Naive B cell (primary cell): ENCODE measurements at regions not wholly inside any gene's neighbourhood (a gene's known extent, or its start where the extent isn't known, plus 50 kb on each side); places are given as distances from the start of the nearest gene placed in this dataset.

Experiments
- ATAC-seq, 2 donors: fragments of 150-1000 bp; cut with Tn5 transposase; 2 replicates each; pipeline ENCODE4 v1.10.0; 2021; ENCODE audit warnings: low read depth in 2 of 2, mild to moderate bottlenecking in 2 of 2, moderate library complexity in 2 of 2
- DNase-seq: peaks from one replicate; pipeline ENCODE4 v3.0.0; 2022
- H3K27ac Mint-ChIP-seq, 6 donors: one replicate each; pipeline ENCODE4 v1.8.0; 2020 to 2022; ENCODE audit warnings: mild to moderate bottlenecking in 6 of 6, mixed read lengths in 6 of 6, moderate library complexity in 5 of 6, inconsistent platforms in 2 of 6
- H3K27me3 Mint-ChIP-seq, 3 donors: one replicate each; pipeline ENCODE4 v1.8.0; 2021 to 2022; ENCODE audit warnings: mixed read lengths in 3 of 3, mild to moderate bottlenecking in 1 of 3
- H3K36me3 Mint-ChIP-seq, 2 donors: one replicate each; pipeline ENCODE4 v1.8.0; 2020 to 2022; ENCODE audit warnings: mixed read lengths in 2 of 2, inconsistent platforms in 1 of 2, mild to moderate bottlenecking in 1 of 2
- H3K4me1 Mint-ChIP-seq, 3 donors: one replicate each; pipeline ENCODE4 v1.8.0; 2020 to 2022; ENCODE audit warnings: mixed read lengths in 3 of 3, inconsistent platforms in 1 of 3, mild to moderate bottlenecking in 1 of 3, moderate library complexity in 1 of 3
- H3K4me3 Mint-ChIP-seq, 8 donors: one replicate each; pipeline ENCODE4 v1.8.0; 2020 to 2022; ENCODE audit warnings: mild to moderate bottlenecking in 8 of 8, mixed read lengths in 8 of 8, moderate library complexity in 8 of 8, inconsistent platforms in 2 of 8
- H3K9me3 Mint-ChIP-seq, 7 donors: one replicate each; pipeline ENCODE4 v1.8.0; 2020 to 2022; ENCODE audit warnings: mixed read lengths in 7 of 7, mild to moderate bottlenecking in 5 of 7, inconsistent platforms in 2 of 7, moderate library complexity in 1 of 7

DNA sequence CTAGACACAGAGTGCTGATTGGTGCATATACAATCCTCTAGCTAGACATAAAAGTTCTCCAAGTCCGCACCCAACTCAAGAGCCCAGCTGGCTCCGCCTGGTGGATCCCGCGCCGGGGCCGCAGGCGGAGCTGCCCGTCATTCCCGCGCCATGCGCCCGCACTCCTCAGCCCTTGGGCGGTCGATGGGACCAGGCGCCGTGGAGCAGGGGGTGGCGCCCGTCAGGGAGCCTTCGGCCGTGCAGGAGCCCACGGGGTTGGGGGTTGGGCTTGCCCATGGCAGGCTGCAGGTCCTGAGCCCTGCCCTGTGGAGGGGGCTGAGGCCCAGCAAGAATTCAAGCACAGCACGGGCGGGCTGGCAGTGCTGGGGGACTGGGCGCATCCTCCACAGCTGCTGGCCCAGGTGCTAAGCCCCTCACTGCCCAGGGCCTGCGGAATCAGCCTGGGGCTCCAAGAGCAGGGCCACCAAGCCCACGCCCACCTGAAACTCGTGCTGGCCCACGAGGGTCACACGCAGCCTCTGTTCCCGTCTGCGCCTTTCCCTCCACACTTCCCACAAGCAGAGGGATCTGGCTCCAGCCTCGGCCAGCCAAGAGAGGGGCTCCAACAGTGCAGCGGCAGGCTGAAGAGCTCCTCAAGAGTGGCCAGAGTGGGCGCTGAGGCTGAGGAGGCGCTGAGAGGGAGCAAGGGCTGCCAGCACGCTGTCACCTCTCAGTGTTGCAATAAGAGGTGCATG is 604.2 kb upstream of the POM121L12 start:
- DNase-seq (no peak), ATAC-seq (no peak)
- no peak overlapping the region for H3K4me3 Mint-ChIP-seq
- no peaks in the 10 kb centered on the region for H3K36me3 Mint-ChIP-seq
- no peaks in the 10 kb centered on the region for H3K27me3 Mint-ChIP-seq
- H3K4me1 Mint-ChIP-seq, result no peaks in the 10 kb centered on the region
- peaks cover 5 to 22% (median 15%) of the 10 kb centered on the region in 7 donors for H3K9me3 Mint-ChIP-seq
- H3K27ac Mint-ChIP-seq, result no peak overlapping the region

- no peak overlapping the region for H3K27ac Mint-ChIP-seq
Observed at GRCh38 chr7:52423251-52423650, 612.2 kb upstream of the POM121L12 start.

GRCh38 chr7:52413051-52413450 is 622.4 kb upstream of the POM121L12 start:
- no peak for ATAC-seq
- Mint-ChIP-seq H3K36me3 (no peaks in the 10 kb centered on the region), H3K4me3 (no peak overlapping the region), H3K4me1 (no peaks in the 10 kb centered on the region), H3K27ac (no peak overlapping the region), H3K9me3 (peaks cover 0 to 10% (median 4%) of the 10 kb centered on the region in 7 donors), H3K27me3 (no peaks in the 10 kb centered on the region)
- no peak for DNase-seq

More at GRCh38 chr7:52423251-52423650, 612.2 kb upstream of the POM121L12 start:
- no peaks in the 10 kb centered on the region for H3K27me3 Mint-ChIP-seq
- peaks cover 0 to 8% (median 0%) of the 10 kb centered on the region in 7 donors for H3K9me3 Mint-ChIP-seq
- no peaks in the 10 kb centered on the region for H3K36me3 Mint-ChIP-seq
- H3K4me1 Mint-ChIP-seq, result no peaks in the 10 kb centered on the region
- DNase-seq (no peak), ATAC-seq (no peak)
- no peak overlapping the region for H3K4me3 Mint-ChIP-seq

GRCh38 chr7:52410032-52410431 is 625.4 kb upstream of the POM121L12 start:
- ATAC-seq (no peak), DNase-seq (no peak)
- no peaks in the 10 kb centered on the region for H3K4me1 Mint-ChIP-seq
- no peaks in the 10 kb centered on the region for H3K27me3 Mint-ChIP-seq
- no peak overlapping the region for H3K4me3 Mint-ChIP-seq
- H3K27ac Mint-ChIP-seq, result no peak overlapping the region
- H3K9me3 Mint-ChIP-seq, result peaks cover 0 to 5% (median 4%) of the 10 kb centered on the region in 7 donors
- H3K36me3 Mint-ChIP-seq, result no peaks in the 10 kb centered on the region

- Mint-ChIP-seq H3K27me3 (no peaks in the 10 kb centered on the region), H3K4me3 (no peak overlapping the region), H3K9me3 (peaks cover 0 to 7% (median 3%) of the 10 kb centered on the region in 7 donors), H3K4me1 (no peaks in the 10 kb centered on the region), H3K36me3 (no peaks in the 10 kb centered on the region), H3K27ac (no peak overlapping the region)
- DNase-seq (no peak), ATAC-seq (no peak)
Observed at GRCh38 chr7:52406808-52407207, 628.6 kb upstream of the POM121L12 start.

GRCh38 chr7:52382731-52383130 is 652.7 kb upstream of the POM121L12 start:
- no peaks in the 10 kb centered on the region for H3K27me3 Mint-ChIP-seq
- H3K4me3 Mint-ChIP-seq, result no peak overlapping the region
- H3K36me3 Mint-ChIP-seq, result no peaks in the 10 kb centered on the region
- ATAC-seq (no peak), DNase-seq (no peak)
- no peaks in the 10 kb centered on the region for H3K4me1 Mint-ChIP-seq
- H3K9me3 Mint-ChIP-seq, result peaks cover 3 to 22% (median 4%) of the 10 kb centered on the region in 7 donors
- no peak overlapping the region for H3K27ac Mint-ChIP-seq

DNA sequence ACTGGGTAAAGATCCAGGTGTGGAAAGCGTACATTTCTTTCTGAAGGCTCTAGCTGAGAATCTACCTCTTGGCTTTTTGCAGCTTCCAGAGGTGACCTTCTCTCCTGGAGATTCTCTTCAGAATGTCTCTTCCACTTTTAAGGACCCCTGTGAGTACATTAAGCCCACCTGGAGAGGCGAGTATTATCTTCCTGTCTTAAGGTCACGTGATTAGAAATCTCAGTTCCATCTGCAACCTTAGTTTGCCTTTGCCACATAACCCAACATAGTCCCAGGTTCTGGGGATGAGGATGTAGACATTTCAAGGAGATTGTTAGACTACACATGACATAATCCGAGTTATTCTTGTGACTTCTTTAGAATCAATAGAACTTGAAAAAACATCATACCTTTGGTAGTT is 665.5 kb upstream of the POM121L12 start:
- Mint-ChIP-seq H3K4me1 (no peaks in the 10 kb centered on the region), H3K9me3 (peaks cover 3 to 18% (median 7%) of the 10 kb centered on the region in 7 donors), H3K27me3 (no peaks in the 10 kb centered on the region), H3K27ac (no peak overlapping the region), H3K36me3 (no peaks in the 10 kb centered on the region), H3K4me3 (no peak overlapping the region)
- ATAC-seq (no peak), DNase-seq (no peak)

DNA sequence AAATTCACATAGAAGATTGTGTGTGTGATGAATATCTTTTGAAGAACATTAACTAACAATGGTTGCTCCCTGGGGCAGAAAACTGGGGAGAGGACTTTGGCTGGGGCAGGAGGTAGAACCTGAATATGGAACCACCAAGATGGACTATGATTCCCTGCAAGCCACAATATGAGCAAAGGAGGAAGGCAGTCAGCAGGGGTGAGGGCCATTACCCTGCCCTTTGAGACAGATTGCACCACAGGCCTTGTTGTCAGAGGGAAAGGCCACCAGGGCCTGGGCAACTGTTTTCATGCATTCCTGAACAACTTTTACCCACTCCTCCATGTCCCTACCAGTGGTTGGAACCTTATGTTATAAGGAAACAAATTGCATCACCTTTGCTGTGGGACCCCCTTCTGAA is 670.1 kb upstream of the POM121L12 start:
- Mint-ChIP-seq H3K4me1 (no peaks in the 10 kb centered on the region), H3K9me3 (peaks cover 0 to 16% (median 3%) of the 10 kb centered on the region in 7 donors), H3K27me3 (no peaks in the 10 kb centered on the region), H3K4me3 (peak overlapping the region in 1 of 8 donors; percentile 2), H3K27ac (no peak overlapping the region), H3K36me3 (no peaks in the 10 kb centered on the region)
- DNase-seq (no peak), ATAC-seq (no peak)

GRCh38 chr7:52362521-52362920 is 672.9 kb upstream of the POM121L12 start:
- H3K9me3 Mint-ChIP-seq, result peaks cover 0 to 15% (median 6%) of the 10 kb centered on the region in 7 donors
- no peaks in the 10 kb centered on the region for H3K4me1 Mint-ChIP-seq
- no peaks in the 10 kb centered on the region for H3K36me3 Mint-ChIP-seq
- no peak for ATAC-seq
- no peak overlapping the region for H3K27ac Mint-ChIP-seq
- no peak overlapping the region for H3K4me3 Mint-ChIP-seq
- no peak for DNase-seq
- no peaks in the 10 kb centered on the region for H3K27me3 Mint-ChIP-seq

DNA sequence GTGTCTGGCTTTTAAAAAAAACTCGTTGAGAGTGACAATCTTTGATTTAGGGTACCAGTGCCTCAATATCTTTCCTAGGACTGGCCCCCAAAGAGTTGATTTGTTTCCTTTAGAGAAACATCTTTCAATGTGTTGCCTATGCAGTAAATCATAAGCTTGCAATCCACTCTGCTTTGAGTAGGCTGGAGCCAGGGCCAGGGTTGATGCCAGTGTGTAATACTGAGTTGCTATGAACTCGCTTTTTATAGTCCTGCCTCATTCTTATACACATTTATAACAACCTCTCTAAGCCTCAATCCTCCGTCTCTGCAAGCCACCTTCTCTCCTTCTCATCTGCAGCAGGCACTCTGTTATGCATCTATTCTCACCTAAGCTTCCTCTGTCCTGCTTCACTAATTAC is 674.9 kb upstream of the POM121L12 start:
- H3K36me3 Mint-ChIP-seq, result no peaks in the 10 kb centered on the region
- no peaks in the 10 kb centered on the region for H3K4me1 Mint-ChIP-seq
- H3K4me3 Mint-ChIP-seq, result peak overlapping the region in 1 of 8 donors; percentile 0
- H3K27ac Mint-ChIP-seq, result no peak overlapping the region
- no peaks in the 10 kb centered on the region for H3K27me3 Mint-ChIP-seq
- no peak for DNase-seq
- no peak for ATAC-seq
- peaks cover 0 to 13% (median 8%) of the 10 kb centered on the region in 7 donors for H3K9me3 Mint-ChIP-seq

DNA sequence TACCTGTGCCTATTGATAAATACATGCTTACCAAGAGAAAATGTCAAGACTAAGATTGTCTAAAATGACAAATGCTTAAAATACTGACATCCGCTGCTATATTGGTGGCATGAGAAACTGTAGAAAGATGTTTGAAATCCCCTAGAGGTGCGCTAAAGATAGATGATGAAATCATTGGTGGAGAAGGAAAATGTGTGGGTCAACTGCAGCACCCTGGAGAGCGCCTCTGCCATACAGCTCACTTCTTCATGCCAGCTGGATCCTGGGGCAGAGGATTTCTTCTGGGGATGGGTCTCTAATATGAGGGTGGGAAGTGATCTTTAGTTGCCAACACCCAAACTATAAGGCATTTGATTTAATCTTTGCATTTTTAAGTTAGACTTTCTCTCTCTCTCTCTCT is 680.4 kb upstream of the POM121L12 start:
- no peaks in the 10 kb centered on the region for H3K36me3 Mint-ChIP-seq
- no peaks in the 10 kb centered on the region for H3K4me1 Mint-ChIP-seq
- no peak for ATAC-seq
- H3K9me3 Mint-ChIP-seq, result peaks cover 0 to 29% (median 8%) of the 10 kb centered on the region in 7 donors
- no peak for DNase-seq
- H3K27me3 Mint-ChIP-seq, result no peaks in the 10 kb centered on the region
- H3K4me3 Mint-ChIP-seq, result no peak overlapping the region
- no peak overlapping the region for H3K27ac Mint-ChIP-seq

DNA sequence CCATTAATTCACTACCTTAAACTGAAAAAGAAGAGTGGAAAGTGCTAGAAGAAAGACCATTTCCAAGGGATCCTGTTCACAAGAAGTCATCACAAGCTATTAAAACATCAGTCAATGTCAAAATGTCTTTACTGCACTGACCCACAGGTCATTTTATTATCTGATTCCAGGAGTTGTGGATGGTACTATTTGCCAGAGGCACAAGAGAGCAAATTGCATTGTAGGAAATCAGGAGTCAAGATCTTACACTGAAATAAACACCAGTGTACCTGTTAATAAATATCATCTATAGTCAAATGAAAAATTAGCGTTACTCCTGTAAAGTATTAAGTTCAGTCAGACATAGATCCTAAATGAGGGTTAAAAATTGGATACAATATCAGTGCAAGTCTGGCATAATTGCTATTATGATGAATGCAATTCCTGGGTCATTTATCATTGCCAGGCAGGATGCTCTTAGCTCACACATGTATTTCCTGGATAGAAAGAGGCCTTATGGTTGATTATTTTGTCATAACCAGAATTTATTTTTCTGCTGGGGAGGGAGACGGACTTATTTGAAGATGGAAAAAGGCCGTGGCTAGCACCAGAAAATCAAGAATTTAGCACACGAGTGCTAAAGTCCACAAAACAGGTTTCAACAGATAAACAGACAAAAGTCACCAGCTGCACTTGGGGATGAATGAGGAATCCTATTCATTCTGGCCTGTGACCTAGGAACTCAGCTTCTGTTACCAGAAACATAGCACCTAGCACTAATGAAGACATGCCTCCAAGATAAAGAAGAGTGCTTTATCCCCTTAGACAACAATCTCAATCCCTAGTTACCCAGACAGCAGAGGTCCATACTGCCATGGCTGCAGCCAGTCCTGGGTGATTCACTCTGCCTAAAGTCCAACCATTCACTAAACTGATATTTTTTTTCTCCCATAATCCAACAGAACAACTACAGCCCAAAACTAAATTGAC is 683.1 kb upstream of the POM121L12 start:
- H3K27ac Mint-ChIP-seq, result no peak overlapping the region
- ATAC-seq, result no peak
- no peak for DNase-seq
- H3K4me1 Mint-ChIP-seq, result no peaks in the 10 kb centered on the region
- no peaks in the 10 kb centered on the region for H3K27me3 Mint-ChIP-seq
- peaks cover 0 to 22% (median 8%) of the 10 kb centered on the region in 7 donors for H3K9me3 Mint-ChIP-seq
- no peak overlapping the region for H3K4me3 Mint-ChIP-seq
- no peaks in the 10 kb centered on the region for H3K36me3 Mint-ChIP-seq

- peaks cover 4 to 19% (median 7%) of the 10 kb centered on the region in 7 donors for H3K9me3 Mint-ChIP-seq
Observed at GRCh38 chr7:52344015-52344414, 691.4 kb upstream of the POM121L12 start.

DNA sequence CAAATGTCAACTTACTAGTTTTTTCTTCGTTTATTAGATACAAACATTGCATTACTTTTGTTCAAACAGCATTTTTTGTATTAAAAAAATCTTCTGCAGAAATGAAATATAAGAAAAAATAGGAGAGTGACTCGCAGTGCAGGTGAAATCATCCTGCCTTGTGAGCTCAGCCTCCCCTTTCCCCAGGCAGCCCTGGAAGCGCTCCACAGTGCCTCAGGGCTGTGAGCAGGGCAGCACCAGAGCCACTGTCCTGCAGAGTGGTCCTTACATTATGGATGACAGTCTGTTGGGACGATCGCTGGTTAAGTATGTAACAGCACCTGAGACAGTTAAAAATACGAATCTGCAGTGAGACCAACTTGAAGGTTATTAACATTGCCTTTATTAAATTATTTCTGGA is 695.4 kb upstream of the POM121L12 start:
- Mint-ChIP-seq H3K27ac (no peak overlapping the region), H3K27me3 (no peaks in the 10 kb centered on the region), H3K4me3 (no peak overlapping the region), H3K9me3 (peaks cover 4 to 14% (median 6%) of the 10 kb centered on the region in 7 donors), H3K4me1 (no peaks in the 10 kb centered on the region), H3K36me3 (no peaks in the 10 kb centered on the region)
- ATAC-seq (no peak), DNase-seq (no peak)

More at GRCh38 chr7:52344015-52344414, 691.4 kb upstream of the POM121L12 start:
- Mint-ChIP-seq H3K4me3 (no peak overlapping the region), H3K4me1 (no peaks in the 10 kb centered on the region), H3K27ac (no peak overlapping the region), H3K36me3 (no peaks in the 10 kb centered on the region), H3K27me3 (no peaks in the 10 kb centered on the region)
- ATAC-seq (no peak), DNase-seq (no peak)
